Keratinocyte (primary cell): ENCODE measurements at regions not wholly inside any gene's neighbourhood (a gene's known extent, or its start where the extent isn't known, plus 50 kb on each side); places are given as distances from the start of the nearest gene placed in this dataset.

Source experiments
- EZH2 ChIP-seq: IDR thresholded peaks from one replicate; pipeline ENCODE4 v1.6.1; 2012; ENCODE audit warnings: inconsistent platforms, mild to moderate bottlenecking, low read length, moderate library complexity
- TF ChIP-seq, protein P1 (sequence below), 3 experiments: IDR thresholded peaks in 1 of 3; conservative IDR thresholded peaks in 1 of 3; optimal IDR thresholded peaks in 1 of 3; 2 replicates in 2 of 3; 3 replicates in 1 of 3; pipeline versions ENCODE3 to v1.5.1; 2011; ENCODE audit warnings: low read length in 3 of 3, mild to moderate bottlenecking in 3 of 3, moderate library complexity in 2 of 3, control low read depth in 1 of 3, inconsistent platforms in 1 of 3; ENCODE audit not compliant: insufficient read depth in 2 of 3; ENCODE audit errors: extremely low read depth in 1 of 3

GRCh38 chr7:12028508-12028907 lies 182.6 kb upstream of the TMEM106B start:
- TF ChIP-seq, protein P1, sequence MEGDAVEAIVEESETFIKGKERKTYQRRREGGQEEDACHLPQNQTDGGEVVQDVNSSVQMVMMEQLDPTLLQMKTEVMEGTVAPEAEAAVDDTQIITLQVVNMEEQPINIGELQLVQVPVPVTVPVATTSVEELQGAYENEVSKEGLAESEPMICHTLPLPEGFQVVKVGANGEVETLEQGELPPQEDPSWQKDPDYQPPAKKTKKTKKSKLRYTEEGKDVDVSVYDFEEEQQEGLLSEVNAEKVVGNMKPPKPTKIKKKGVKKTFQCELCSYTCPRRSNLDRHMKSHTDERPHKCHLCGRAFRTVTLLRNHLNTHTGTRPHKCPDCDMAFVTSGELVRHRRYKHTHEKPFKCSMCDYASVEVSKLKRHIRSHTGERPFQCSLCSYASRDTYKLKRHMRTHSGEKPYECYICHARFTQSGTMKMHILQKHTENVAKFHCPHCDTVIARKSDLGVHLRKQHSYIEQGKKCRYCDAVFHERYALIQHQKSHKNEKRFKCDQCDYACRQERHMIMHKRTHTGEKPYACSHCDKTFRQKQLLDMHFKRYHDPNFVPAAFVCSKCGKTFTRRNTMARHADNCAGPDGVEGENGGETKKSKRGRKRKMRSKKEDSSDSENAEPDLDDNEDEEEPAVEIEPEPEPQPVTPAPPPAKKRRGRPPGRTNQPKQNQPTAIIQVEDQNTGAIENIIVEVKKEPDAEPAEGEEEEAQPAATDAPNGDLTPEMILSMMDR (optimal IDR thresholded peaks at IDR 0.05 in 1 of 3, IDR thresholded peaks at IDR 0.05 in 1 of 3, conservative IDR thresholded peaks at IDR 0.05 in 1 of 3; ENCODE audit: extremely low read depth in 1 of 3, insufficient read depth in 2 of 3, low read length in 3 of 3), result no peak
- TF ChIP-seq EZH2, result no peak
